ENCODE measurements at regions not wholly inside any gene's neighbourhood (a gene's known extent, or its start where the extent isn't known, plus 50 kb on each side); places are given as distances from the start of the nearest gene placed in this dataset.

DNA sequence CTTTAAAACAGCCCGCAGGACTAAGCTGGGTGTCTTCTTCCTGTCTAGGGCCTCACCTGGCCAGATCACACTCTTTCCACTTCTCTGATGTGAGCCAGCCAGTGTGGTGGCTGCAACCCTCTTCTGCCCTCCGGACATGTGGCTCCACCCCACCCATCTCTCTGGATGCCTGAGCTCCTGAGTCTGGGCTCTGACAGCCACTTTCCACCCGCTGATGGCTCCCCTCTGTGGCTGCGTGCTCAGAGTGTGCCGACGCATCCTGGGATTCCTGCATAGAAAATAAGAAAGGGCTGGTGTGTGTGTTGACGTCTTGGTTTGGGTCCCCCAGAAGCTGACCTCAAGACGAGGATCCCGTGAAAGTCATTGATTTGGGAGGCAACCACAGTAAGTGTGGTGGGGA lies 181.6 kb downstream of the URI1 start:
- TF ChIP-seq CTCF (IDR thresholded peaks at IDR 0.05 in 8 of 11, conservative IDR thresholded peaks at IDR 0.05 in 3 of 11): no peak
- TF ChIP-seq POLR2AphosphoS5 (IDR thresholded peaks at IDR 0.05): no peak
- no peak for TF ChIP-seq POLR2A (IDR thresholded peaks at IDR 0.05)
